Hepatocyte (in vitro differentiated cells): ENCODE measurements at regions not wholly inside any gene's neighbourhood (a gene's known extent, or its start where the extent isn't known, plus 50 kb on each side); places are given as distances from the start of the nearest gene placed in this dataset.

Experiments
- EZH2phosphoT487 ChIP-seq: fragments of 200-600 bp; sonication (generic); IDR thresholded peaks from one replicate; pipeline ENCODE4 v1.6.1; 2018; ENCODE audit warnings: antibody characterized with exemption, mild to moderate bottlenecking, low read depth, moderate library complexity; ENCODE audit not compliant: unreplicated experiment, severe bottlenecking
- TF ChIP-seq, protein P1 (sequence below): fragments of 200-600 bp; sonication (generic); IDR thresholded peaks from 2 replicates; pipeline ENCODE4 v1.5.1; 2016; ENCODE audit warnings: antibody characterized with exemption, mild to moderate bottlenecking; ENCODE audit not compliant: poor library complexity

- TF ChIP-seq, protein P1, sequence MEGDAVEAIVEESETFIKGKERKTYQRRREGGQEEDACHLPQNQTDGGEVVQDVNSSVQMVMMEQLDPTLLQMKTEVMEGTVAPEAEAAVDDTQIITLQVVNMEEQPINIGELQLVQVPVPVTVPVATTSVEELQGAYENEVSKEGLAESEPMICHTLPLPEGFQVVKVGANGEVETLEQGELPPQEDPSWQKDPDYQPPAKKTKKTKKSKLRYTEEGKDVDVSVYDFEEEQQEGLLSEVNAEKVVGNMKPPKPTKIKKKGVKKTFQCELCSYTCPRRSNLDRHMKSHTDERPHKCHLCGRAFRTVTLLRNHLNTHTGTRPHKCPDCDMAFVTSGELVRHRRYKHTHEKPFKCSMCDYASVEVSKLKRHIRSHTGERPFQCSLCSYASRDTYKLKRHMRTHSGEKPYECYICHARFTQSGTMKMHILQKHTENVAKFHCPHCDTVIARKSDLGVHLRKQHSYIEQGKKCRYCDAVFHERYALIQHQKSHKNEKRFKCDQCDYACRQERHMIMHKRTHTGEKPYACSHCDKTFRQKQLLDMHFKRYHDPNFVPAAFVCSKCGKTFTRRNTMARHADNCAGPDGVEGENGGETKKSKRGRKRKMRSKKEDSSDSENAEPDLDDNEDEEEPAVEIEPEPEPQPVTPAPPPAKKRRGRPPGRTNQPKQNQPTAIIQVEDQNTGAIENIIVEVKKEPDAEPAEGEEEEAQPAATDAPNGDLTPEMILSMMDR, result no peak
- TF ChIP-seq EZH2phosphoT487, result no peak
Observed at GRCh38 chr3:189027626-189028155, 144.1 kb upstream of the TPRG1 start.
